IMR-90 (cell line): ENCODE measurements at regions not wholly inside any gene's neighbourhood (a gene's known extent, or its start where the extent isn't known, plus 50 kb on each side); places are given as distances from the start of the nearest gene placed in this dataset.

Source experiments
- ATAC-seq: fragments of 200-7000 bp; cut with Tn5 transposase; 2 replicates; pipeline ENCODE4 v1.9.1; 2020; ENCODE audit warnings: low read depth, mild to moderate bottlenecking, moderate library complexity
- BruUV-seq: library from RNA; stranded (reverse); fragments of 400-500 nt; replicated peaks from 2 replicates; lab custom pipeline; 2021; lab: Mats Ljungman, UMichigan
- CTCF ChIA-PET: fragments of 300-600 bp; formaldehyde crosslinking; extraction: SDS; loops from one replicate; lab custom pipeline; 2021; ENCODE audit warnings: antibody characterized with exemption; lab: Yijun Ruan, JAX
- POLR2A ChIA-PET: fragments of 300-600 bp; sonication (Branson Sonifier 250); formaldehyde crosslinking; loops from one replicate; lab custom pipeline; 2022; ENCODE audit warnings: antibody characterized with exemption; ENCODE audit not compliant: unreplicated experiment; lab: Charles Lee
- DNase-seq: peaks from one replicate; pipeline ENCODE4 v3.0.0; 2013
- H2AFZ ChIP-seq: replicated peaks from 2 replicates; pipeline ENCODE3; 2013; ENCODE audit warnings: low read length, mild to moderate bottlenecking; ENCODE audit not compliant: poor library complexity
- H2AK5ac ChIP-seq: 2 replicates; pipeline ENCODE4 v1.6.1; 2013; ENCODE audit warnings: low read depth, low read length, inconsistent platforms
- H2AK9ac ChIP-seq: replicated peaks from 2 replicates; pipeline ENCODE3; 2013; ENCODE audit warnings: mild to moderate bottlenecking, low read depth, low read length, moderate library complexity; ENCODE audit not compliant: poor library complexity
- H2BK120ac ChIP-seq: 2 replicates; pipeline ENCODE4 v1.6.1; 2013; ENCODE audit warnings: low read depth, low read length, inconsistent platforms
- H2BK15ac ChIP-seq: 3 replicates; pipeline ENCODE4 v1.6.1; 2013; ENCODE audit warnings: low read depth, low read length, inconsistent platforms
- H2BK20ac ChIP-seq: 2 replicates; pipeline ENCODE4 v1.6.1; 2013; ENCODE audit warnings: low read depth, mild to moderate bottlenecking, inconsistent platforms, low read length, moderate library complexity
- H2BK5ac ChIP-seq: 2 replicates; pipeline ENCODE4 v1.6.1; 2013; ENCODE audit warnings: mild to moderate bottlenecking, low read depth, low read length, inconsistent platforms; ENCODE audit not compliant: poor library complexity, severe bottlenecking
- H3K14ac ChIP-seq: replicated peaks from 2 replicates; pipeline ENCODE4 v1.6.1; 2013; ENCODE audit warnings: low read depth, low read length, inconsistent platforms
- H3K18ac ChIP-seq: 2 replicates; pipeline ENCODE4 v1.6.1; 2013; ENCODE audit warnings: low read depth, low read length, control low read depth
- H3K23ac ChIP-seq: 2 replicates; pipeline ENCODE4 v1.6.1; 2013; ENCODE audit warnings: low read depth, low read length, inconsistent platforms
- H3K27ac ChIP-seq: 2 replicates; pipeline ENCODE4 v1.5.1; 2013; ENCODE audit warnings: mild to moderate bottlenecking, control low read depth, low read length; ENCODE audit not compliant: insufficient read depth
- H3K27me3 ChIP-seq: 2 replicates; pipeline ENCODE4 v1.6.1; 2013; ENCODE audit warnings: low read length; ENCODE audit not compliant: control insufficient read depth, insufficient read depth
- H3K36me3 ChIP-seq: 2 replicates; pipeline ENCODE4 v1.6.1; 2013; ENCODE audit warnings: low read length, mixed read lengths; ENCODE audit not compliant: control insufficient read depth, insufficient read depth
- H3K4ac ChIP-seq: 2 replicates; pipeline ENCODE4 v1.6.1; 2013; ENCODE audit warnings: low read depth, low read length, inconsistent platforms
- H3K4me1 ChIP-seq: 2 replicates; pipeline ENCODE4 v1.6.1; 2013; ENCODE audit warnings: low read length, mixed read lengths; ENCODE audit not compliant: control insufficient read depth, insufficient read depth
- H3K4me2 ChIP-seq: 2 replicates; pipeline ENCODE4 v1.6.1; 2013; ENCODE audit warnings: low read depth, mild to moderate bottlenecking, control low read depth, low read length, moderate library complexity
- H3K4me3 ChIP-seq: 2 replicates; pipeline ENCODE4 v1.5.1; 2013; ENCODE audit warnings: low read depth, mild to moderate bottlenecking, control low read depth, low read length, moderate library complexity; ENCODE audit not compliant: insufficient read depth
- H3K56ac ChIP-seq: 2 replicates; pipeline ENCODE4 v1.6.1; 2013; ENCODE audit warnings: low read length, inconsistent platforms; ENCODE audit not compliant: insufficient read depth; ENCODE audit errors: extremely low read depth
- H3K79me1 ChIP-seq, 2 experiments: 2 replicates each; pipeline ENCODE4 v1.6.1; 2013; ENCODE audit warnings: low read length in 2 of 2, inconsistent platforms in 1 of 2, low read depth in 1 of 2
- H3K9ac ChIP-seq: 2 replicates; pipeline ENCODE4 v1.6.1; 2013; ENCODE audit warnings: low read depth, low read length, control low read depth
- H3K9me1 ChIP-seq: 2 replicates; pipeline ENCODE4 v1.6.1; 2013; ENCODE audit warnings: low read length, inconsistent platforms; ENCODE audit not compliant: insufficient read depth
- H3K9me3 ChIP-seq: 2 replicates; pipeline ENCODE4 v1.6.1; 2013; ENCODE audit warnings: low read length; ENCODE audit not compliant: control insufficient read depth, insufficient read depth
- H4K20me1 ChIP-seq: 2 replicates; pipeline ENCODE4 v1.6.1; 2013; ENCODE audit warnings: low read length, inconsistent platforms; ENCODE audit not compliant: insufficient read depth
- H4K5ac ChIP-seq: 2 replicates; pipeline ENCODE4 v1.6.1; 2013; ENCODE audit warnings: mild to moderate bottlenecking, low read depth, low read length, control low read depth
- H4K8ac ChIP-seq, 2 experiments: 2 replicates each; pipeline ENCODE4 v1.6.1; 2013; ENCODE audit warnings: low read depth in 2 of 2, low read length in 2 of 2, control low read depth in 1 of 2, inconsistent platforms in 1 of 2
- H4K91ac ChIP-seq: 2 replicates; pipeline ENCODE4 v1.6.1; 2013; ENCODE audit warnings: low read depth, low read length, inconsistent platforms; ENCODE audit not compliant: insufficient read depth
- BHLHE40 ChIP-seq: fragments of 150-350 bp; IDR thresholded peaks from 2 replicates; pipeline ENCODE4 v1.6.1; 2016; ENCODE audit warnings: mild to moderate bottlenecking, low read depth, low read length
- CEBPB ChIP-seq: IDR thresholded peaks from 2 replicates; pipeline ENCODE4 v1.6.1; 2012; ENCODE audit warnings: low read depth, low read length, improper control_type of control experiment
- CHD1 ChIP-seq: IDR thresholded peaks from 2 replicates; pipeline ENCODE4 v1.6.1; 2012; ENCODE audit warnings: low read depth, low read length, improper control_type of control experiment
- FOS ChIP-seq: fragments of 150-350 bp; IDR thresholded peaks from 2 replicates; pipeline ENCODE4 v1.6.1; 2016; ENCODE audit warnings: low read depth, low read length
- MAFK ChIP-seq: IDR thresholded peaks from 2 replicates; pipeline ENCODE4 v1.6.1; 2012; ENCODE audit warnings: low read depth, low read length, improper control_type of control experiment
- MAZ ChIP-seq: IDR thresholded peaks from 2 replicates; pipeline ENCODE4 v1.6.1; 2012; ENCODE audit warnings: low read depth, mild to moderate bottlenecking, low read length, improper control_type of control experiment, moderate library complexity, borderline replicate concordance
- MXI1 ChIP-seq: IDR thresholded peaks from 2 replicates; pipeline ENCODE4 v1.6.1; 2012; ENCODE audit warnings: low read depth, mild to moderate bottlenecking, low read length, moderate library complexity, borderline replicate concordance
- NFE2L2 ChIP-seq: fragments of 150-350 bp; IDR thresholded peaks from 2 replicates; pipeline ENCODE4 v1.6.1; 2016; ENCODE audit warnings: low read depth, mild to moderate bottlenecking, low read length
- POLR2A ChIP-seq: IDR thresholded peaks from 2 replicates; pipeline ENCODE4 v1.6.1; 2012; ENCODE audit warnings: mild to moderate bottlenecking, low read depth, low read length
- RAD21 ChIP-seq: IDR thresholded peaks from 2 replicates; pipeline ENCODE4 v1.6.1; 2012; ENCODE audit warnings: low read length, improper control_type of control experiment
- RCOR1 ChIP-seq: IDR thresholded peaks from 2 replicates; pipeline ENCODE4 v1.6.1; 2012; ENCODE audit warnings: mild to moderate bottlenecking, low read length, improper control_type of control experiment; ENCODE audit not compliant: insufficient replicate concordance
- RFX5 ChIP-seq: IDR thresholded peaks from 2 replicates; pipeline ENCODE4 v1.8.0; 2012; ENCODE audit warnings: low read depth, mild to moderate bottlenecking, low read length, moderate library complexity
- SMC3 ChIP-seq: fragments of 150-350 bp; IDR thresholded peaks from 2 replicates; pipeline ENCODE4 v1.6.1; 2016; ENCODE audit warnings: low read depth, mild to moderate bottlenecking, antibody characterized with exemption, low read length, moderate library complexity
- WGBS, 2 experiments: methylation state at CpG; one replicate each; pipeline versions ENCODE4 v1.1.5 to v1.1.7; 2013; ENCODE audit warnings: missing lambda C conversion rate in 2 of 2; ENCODE audit not compliant: insufficient read length in 1 of 2; ENCODE audit errors: extremely low coverage in 2 of 2; 5-methylcytosine and 5-hydroxymethylcytosine counted together
- dilution Hi-C: fragments of 300-500 bp; cut with HindIII; formaldehyde crosslinking; loops from one replicate; pipeline ENCODE4 v1.14.3; 2018; ENCODE audit warnings: low sequenced_read_pairs; ENCODE audit not compliant: unreplicated experiment
- in situ Hi-C: fragments of 300-500 bp; cut with MboI; formaldehyde crosslinking; loops from 3 replicates; pipeline ENCODE4 v1.14.3; 2019; ENCODE audit warnings: low sequenced_read_pairs, inconsistent platforms, mixed read lengths
- intact Hi-C: fragments of 100-400 bp; cut with micrococcal nuclease; formaldehyde crosslinking; loops from 2 replicates; pipeline ENCODE4 v1.10.0; 2022
- TF ChIP-seq, protein P1 (sequence below): conservative IDR thresholded peaks from 2 replicates; pipeline ENCODE4 v1.5.1; 2012; ENCODE audit warnings: mild to moderate bottlenecking, low read depth, low read length, improper control_type of control experiment
- TF ChIP-seq, protein P2 (sequence below): fragments of 150-350 bp; IDR thresholded peaks from 2 replicates; pipeline ENCODE4 v1.6.1; 2016; ENCODE audit warnings: low read depth, mild to moderate bottlenecking, low read length, moderate library complexity, borderline replicate concordance
- TF ChIP-seq, protein P3 (sequence below): fragments of 150-350 bp; IDR thresholded peaks from 2 replicates; pipeline ENCODE4 v1.6.1; 2017; ENCODE audit warnings: mild to moderate bottlenecking, antibody characterized with exemption, low read length, low read depth

DNA sequence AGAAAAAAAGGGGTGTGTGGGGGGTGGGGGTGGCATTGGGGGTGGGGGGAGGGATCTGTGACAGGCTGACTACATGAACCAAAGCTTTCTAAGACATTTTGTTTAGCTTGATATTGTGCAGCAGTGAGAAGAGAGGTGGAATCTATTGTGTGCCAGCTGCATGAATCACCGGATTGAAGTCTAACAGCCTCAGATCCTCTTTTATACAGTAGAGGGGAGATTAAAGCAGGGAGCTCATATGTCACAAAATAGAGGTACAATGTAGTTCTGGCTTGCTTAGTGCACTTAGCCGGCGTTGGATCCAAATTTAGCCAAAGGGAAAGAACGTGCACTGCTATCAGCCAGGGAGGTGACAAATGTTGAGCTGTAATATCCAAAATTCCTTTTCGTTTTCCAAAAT lies 404.2 kb upstream of the CITED2 start:
- peak overlapping the region; percentile 28; the same call in 1 of the 2 replicates for H2BK120ac ChIP-seq
- dilution Hi-C loops (no loop called here), intact Hi-C loops (no loop called here), in situ Hi-C loops (no loop called here)
- no peak overlapping the region for H3K9ac ChIP-seq
- 0 out of 2 replicates have a peak overlapping the region, but pooled peaks have one; percentile 12 for H2BK20ac ChIP-seq
- H2AFZ ChIP-seq = peak overlapping the region; percentile 73
- CTCF ChIA-PET = no interaction called here
- no peaks in the 10 kb centered on the region for H3K9me3 ChIP-seq
- no peak for TF ChIP-seq RFX5
- TF ChIP-seq, protein P1, sequence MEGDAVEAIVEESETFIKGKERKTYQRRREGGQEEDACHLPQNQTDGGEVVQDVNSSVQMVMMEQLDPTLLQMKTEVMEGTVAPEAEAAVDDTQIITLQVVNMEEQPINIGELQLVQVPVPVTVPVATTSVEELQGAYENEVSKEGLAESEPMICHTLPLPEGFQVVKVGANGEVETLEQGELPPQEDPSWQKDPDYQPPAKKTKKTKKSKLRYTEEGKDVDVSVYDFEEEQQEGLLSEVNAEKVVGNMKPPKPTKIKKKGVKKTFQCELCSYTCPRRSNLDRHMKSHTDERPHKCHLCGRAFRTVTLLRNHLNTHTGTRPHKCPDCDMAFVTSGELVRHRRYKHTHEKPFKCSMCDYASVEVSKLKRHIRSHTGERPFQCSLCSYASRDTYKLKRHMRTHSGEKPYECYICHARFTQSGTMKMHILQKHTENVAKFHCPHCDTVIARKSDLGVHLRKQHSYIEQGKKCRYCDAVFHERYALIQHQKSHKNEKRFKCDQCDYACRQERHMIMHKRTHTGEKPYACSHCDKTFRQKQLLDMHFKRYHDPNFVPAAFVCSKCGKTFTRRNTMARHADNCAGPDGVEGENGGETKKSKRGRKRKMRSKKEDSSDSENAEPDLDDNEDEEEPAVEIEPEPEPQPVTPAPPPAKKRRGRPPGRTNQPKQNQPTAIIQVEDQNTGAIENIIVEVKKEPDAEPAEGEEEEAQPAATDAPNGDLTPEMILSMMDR = no peak
- TF ChIP-seq CEBPB = no peak
- TF ChIP-seq NFE2L2 = no peak
- TF ChIP-seq MAZ = no peak
- TF ChIP-seq MAFK = no peak
- no peak for TF ChIP-seq FOS
- no peak for TF ChIP-seq RCOR1
- TF ChIP-seq, protein P2, sequence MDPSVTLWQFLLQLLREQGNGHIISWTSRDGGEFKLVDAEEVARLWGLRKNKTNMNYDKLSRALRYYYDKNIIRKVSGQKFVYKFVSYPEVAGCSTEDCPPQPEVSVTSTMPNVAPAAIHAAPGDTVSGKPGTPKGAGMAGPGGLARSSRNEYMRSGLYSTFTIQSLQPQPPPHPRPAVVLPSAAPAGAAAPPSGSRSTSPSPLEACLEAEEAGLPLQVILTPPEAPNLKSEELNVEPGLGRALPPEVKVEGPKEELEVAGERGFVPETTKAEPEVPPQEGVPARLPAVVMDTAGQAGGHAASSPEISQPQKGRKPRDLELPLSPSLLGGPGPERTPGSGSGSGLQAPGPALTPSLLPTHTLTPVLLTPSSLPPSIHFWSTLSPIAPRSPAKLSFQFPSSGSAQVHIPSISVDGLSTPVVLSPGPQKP = no peak
- TF ChIP-seq MXI1 = no peak
- TF ChIP-seq CHD1 = no peak
- no peak for TF ChIP-seq RAD21
- TF ChIP-seq, protein P3, sequence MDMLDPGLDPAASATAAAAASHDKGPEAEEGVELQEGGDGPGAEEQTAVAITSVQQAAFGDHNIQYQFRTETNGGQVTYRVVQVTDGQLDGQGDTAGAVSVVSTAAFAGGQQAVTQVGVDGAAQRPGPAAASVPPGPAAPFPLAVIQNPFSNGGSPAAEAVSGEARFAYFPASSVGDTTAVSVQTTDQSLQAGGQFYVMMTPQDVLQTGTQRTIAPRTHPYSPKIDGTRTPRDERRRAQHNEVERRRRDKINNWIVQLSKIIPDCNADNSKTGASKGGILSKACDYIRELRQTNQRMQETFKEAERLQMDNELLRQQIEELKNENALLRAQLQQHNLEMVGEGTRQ = no peak
- no peak for TF ChIP-seq SMC3
- no peak for TF ChIP-seq POLR2A
- no peak for TF ChIP-seq BHLHE40
- 0 out of 2 replicates have a peak overlapping the region, but pooled peaks have one; percentile 53 for H3K14ac ChIP-seq
- POLR2A ChIA-PET = no interaction called here
- no peak overlapping the region for H3K18ac ChIP-seq
- ATAC-seq = peak; percentile 77
- no peak overlapping the region for H2AK5ac ChIP-seq
- WGBS, 2 experiments = no CpG with 5 or more reads among the region's 5 CpGs
- no peaks in the 10 kb centered on the region for H4K20me1 ChIP-seq
- H4K5ac ChIP-seq = no peak overlapping the region
- no peak overlapping the region for H3K4ac ChIP-seq
- no peak overlapping the region for H3K27ac ChIP-seq
- no peaks in the 10 kb centered on the region for H3K79me1 ChIP-seq
- H4K91ac ChIP-seq = peak overlapping the region; percentile 31; the same call in 1 of the 2 replicates
- peak overlapping the region; percentile 64; the same call in 1 of the 2 replicates for H3K4me2 ChIP-seq
- H3K36me3 ChIP-seq = no peaks in the 10 kb centered on the region
- H3K4me3 ChIP-seq = no peak overlapping the region
- no peak overlapping the region for H3K23ac ChIP-seq
- H2BK15ac ChIP-seq = no peak overlapping the region; the same call in 2 of the 3 replicates
- no peaks in the 10 kb centered on the region for H3K27me3 ChIP-seq
- H3K56ac ChIP-seq = no peak overlapping the region
- no peak overlapping the region for H2BK5ac ChIP-seq
- no peaks in the 10 kb centered on the region; the same call in 1 of the 2 replicates for H3K9me1 ChIP-seq
- no peak overlapping the region for H2AK9ac ChIP-seq
- no TSS peak for BruUV-seq
- peak; percentile 60 for DNase-seq
- H3K4me1 ChIP-seq = peaks cover 7% of the 10 kb centered on the region
- no peak overlapping the region for H4K8ac ChIP-seq
